OCI-LY7 (cell line): ENCODE measurements at regions not wholly inside any gene's neighbourhood (a gene's known extent, or its start where the extent isn't known, plus 50 kb on each side); places are given as distances from the start of the nearest gene placed in this dataset.
"Not testable (repeated sequence)": the region's sequence is repeated elsewhere in the genome, so short reads cannot be mapped to it uniquely, and the experiment has no call there.

Source experiments
- BruUV-seq: library from RNA; stranded (reverse); fragments of 400-500 nt; replicated peaks from 2 replicates; lab custom pipeline; 2021; lab: Mats Ljungman, UMichigan
- CTCF ChIA-PET: fragments of 300-600 bp; sonication (Branson Sonifier 250); formaldehyde crosslinking; loops from one replicate; lab custom pipeline; 2022; ENCODE audit warnings: antibody characterized with exemption; ENCODE audit not compliant: unreplicated experiment; lab: Charles Lee
- POLR2A ChIA-PET: fragments of 300-600 bp; sonication (Branson Sonifier 250); formaldehyde crosslinking; loops from one replicate; lab custom pipeline; 2022; ENCODE audit warnings: antibody characterized with exemption; lab: Charles Lee
- DNase-seq: peaks from one replicate; pipeline ENCODE4 v3.0.0-alpha.2; 2015; ENCODE audit warnings: low spot score
- H2AFZ ChIP-seq: fragments of 200-600 bp; sonication (generic), shearing (Covaris generic); 2 replicates; pipeline ENCODE4 v1.6.1; 2014; ENCODE audit warnings: mild to moderate bottlenecking, antibody characterized with exemption, low read length, moderate library complexity
- H3K27ac ChIP-seq: fragments of 200-600 bp; sonication (generic); 2 replicates; pipeline ENCODE4 v1.5.1; 2014; ENCODE audit warnings: mixed run types, low read depth, mild to moderate bottlenecking, moderate library complexity, low read length, inconsistent platforms; ENCODE audit not compliant: poor library complexity, severe bottlenecking
- H3K36me3 ChIP-seq: fragments of 200-600 bp; sonication (generic); 2 replicates; pipeline ENCODE4 v1.6.1; 2014; ENCODE audit warnings: mild to moderate bottlenecking, antibody characterized with exemption, low read length, moderate library complexity, mixed read lengths; ENCODE audit not compliant: insufficient read depth
- H3K4me1 ChIP-seq: fragments of 200-600 bp; sonication (generic); 2 replicates; pipeline ENCODE4 v1.5.1; 2014; ENCODE audit warnings: mild to moderate bottlenecking, low read length; ENCODE audit not compliant: insufficient read depth, poor library complexity, severe bottlenecking
- H3K4me2 ChIP-seq: fragments of 200-600 bp; sonication (generic); 2 replicates; pipeline ENCODE4 v1.6.1; 2014; ENCODE audit warnings: mild to moderate bottlenecking, low read length
- H3K4me3 ChIP-seq: fragments of 200-600 bp; sonication (generic); 2 replicates; pipeline ENCODE4 v1.5.1; 2014; ENCODE audit warnings: mild to moderate bottlenecking, low read depth, low read length; ENCODE audit not compliant: poor library complexity, severe bottlenecking
- H3K79me2 ChIP-seq: fragments of 200-600 bp; sonication (generic); 2 replicates; pipeline ENCODE4 v1.6.1; 2016; ENCODE audit warnings: low read depth, mild to moderate bottlenecking, low read length, moderate library complexity, mixed read lengths; ENCODE audit not compliant: insufficient read depth
- H3K9me2 ChIP-seq: fragments of 200-600 bp; sonication (generic); 2 replicates; pipeline ENCODE4 v1.6.1; 2016; ENCODE audit warnings: mild to moderate bottlenecking, low read length, mixed read lengths; ENCODE audit not compliant: insufficient read depth
- H3K9me3 ChIP-seq: fragments of 200-600 bp; sonication (generic); 2 replicates; pipeline ENCODE4 v1.6.1; 2014; ENCODE audit warnings: mild to moderate bottlenecking, mixed run types, low read length, mixed read lengths
- H4K20me1 ChIP-seq: fragments of 200-600 bp; sonication (generic); 2 replicates; pipeline ENCODE4 v1.6.1; 2014; ENCODE audit warnings: mild to moderate bottlenecking, antibody characterized with exemption, low read length, moderate library complexity, mixed read lengths; ENCODE audit not compliant: insufficient read depth
- EZH2phosphoT487 ChIP-seq: fragments of 200-600 bp; sonication (generic); IDR thresholded peaks from 2 replicates; pipeline ENCODE4 v1.6.1; 2018; ENCODE audit warnings: low read depth, borderline replicate concordance, mild to moderate bottlenecking, mixed run types, antibody characterized with exemption, low read length, moderate library complexity, mixed read lengths
- intact Hi-C: fragments of 100-400 bp; cut with micrococcal nuclease; formaldehyde crosslinking; loops from one replicate; pipeline ENCODE4 v1.10.0; 2022; ENCODE audit not compliant: unreplicated experiment
- TF ChIP-seq, protein P1 (sequence below): fragments of 200-600 bp; sonication (generic); conservative IDR thresholded peaks from 2 replicates; pipeline ENCODE4 v1.5.1; 2014; ENCODE audit warnings: mild to moderate bottlenecking, antibody characterized with exemption, low read length, moderate library complexity, mixed read lengths

- no peak for TF ChIP-seq EZH2phosphoT487
- TF ChIP-seq, protein P1, sequence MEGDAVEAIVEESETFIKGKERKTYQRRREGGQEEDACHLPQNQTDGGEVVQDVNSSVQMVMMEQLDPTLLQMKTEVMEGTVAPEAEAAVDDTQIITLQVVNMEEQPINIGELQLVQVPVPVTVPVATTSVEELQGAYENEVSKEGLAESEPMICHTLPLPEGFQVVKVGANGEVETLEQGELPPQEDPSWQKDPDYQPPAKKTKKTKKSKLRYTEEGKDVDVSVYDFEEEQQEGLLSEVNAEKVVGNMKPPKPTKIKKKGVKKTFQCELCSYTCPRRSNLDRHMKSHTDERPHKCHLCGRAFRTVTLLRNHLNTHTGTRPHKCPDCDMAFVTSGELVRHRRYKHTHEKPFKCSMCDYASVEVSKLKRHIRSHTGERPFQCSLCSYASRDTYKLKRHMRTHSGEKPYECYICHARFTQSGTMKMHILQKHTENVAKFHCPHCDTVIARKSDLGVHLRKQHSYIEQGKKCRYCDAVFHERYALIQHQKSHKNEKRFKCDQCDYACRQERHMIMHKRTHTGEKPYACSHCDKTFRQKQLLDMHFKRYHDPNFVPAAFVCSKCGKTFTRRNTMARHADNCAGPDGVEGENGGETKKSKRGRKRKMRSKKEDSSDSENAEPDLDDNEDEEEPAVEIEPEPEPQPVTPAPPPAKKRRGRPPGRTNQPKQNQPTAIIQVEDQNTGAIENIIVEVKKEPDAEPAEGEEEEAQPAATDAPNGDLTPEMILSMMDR = no peak
- no peak for DNase-seq
Observed at GRCh38 chr3:43843386-43843785, 152.6 kb downstream of the ABHD5 start.

GRCh38 chr3:43844757-43845156, 154.0 kb downstream of the ABHD5 start:
- no peaks in the 10 kb centered on the region for H4K20me1 ChIP-seq
- no peak overlapping the region for H3K4me3 ChIP-seq
- H3K9me2 ChIP-seq = no peaks in the 10 kb centered on the region
- H3K79me2 ChIP-seq = no peaks in the 10 kb centered on the region
- no peaks in the 10 kb centered on the region for H3K4me1 ChIP-seq
- ChIA-PET CTCF (no interaction called here), POLR2A (interaction anchor here (0.8 kb wide), 1 partner anchor 9 kb away, joined by 3 read pairs; no protein-coding TSS in a partner anchor)
- no TSS peak for BruUV-seq
- no peak for DNase-seq
- intact Hi-C loops = no loop called here
- no peak overlapping the region for H2AFZ ChIP-seq
- 0 out of 2 replicates have a peak, but pooled peaks cover 4% of the 10 kb centered on the region for H3K9me3 ChIP-seq
- no peak for TF ChIP-seq EZH2phosphoT487
- TF ChIP-seq, protein P1 = no peak
- no peaks in the 10 kb centered on the region for H3K36me3 ChIP-seq
- H3K4me2 ChIP-seq = no peak overlapping the region
- no peak overlapping the region for H3K27ac ChIP-seq

More at GRCh38 chr3:43843386-43843785, 152.6 kb downstream of the ABHD5 start:
- ChIA-PET POLR2A (interaction anchor here (1.0 to 1.8 kb wide), 2 partner anchors 8 to 114 kb away, joined by 3 to 7 read pairs; no protein-coding TSS in a partner anchor), CTCF (no interaction called here)
- Histone ChIP-seq H4K20me1 (no peaks in the 10 kb centered on the region), H3K4me1 (no peaks in the 10 kb centered on the region), H3K27ac (no peak overlapping the region), H3K9me3 (peaks cover under 1% of the 10 kb centered on the region; the same call in 1 of the 2 replicates), H3K36me3 (no peaks in the 10 kb centered on the region), H3K4me2 (no peak overlapping the region), H3K4me3 (no peak overlapping the region), H3K9me2 (no peaks in the 10 kb centered on the region), H2AFZ (no peak overlapping the region), H3K79me2 (no peaks in the 10 kb centered on the region)
- intact Hi-C loops = no loop called here
- no TSS peak for BruUV-seq

GRCh38 chr3:43845553-43845952, 154.8 kb downstream of the ABHD5 start:
- H4K20me1 ChIP-seq, H3K9me3 ChIP-seq, H3K4me1 ChIP-seq, CTCF ChIA-PET, H3K4me2 ChIP-seq, BruUV-seq, H3K27ac ChIP-seq, intact Hi-C loops, H3K79me2 ChIP-seq, H3K4me3 ChIP-seq, H2AFZ ChIP-seq, H3K36me3 ChIP-seq, H3K9me2 ChIP-seq, DNase-seq: not testable (repeated sequence)
- POLR2A ChIA-PET = interaction anchor here (0.8 kb wide), 1 partner anchor 8 kb away, joined by 3 read pairs; no protein-coding TSS in a partner anchor
